Muscle layer of duodenum (tissue), 2 donors: ENCODE measurements at regions not wholly inside any gene's neighbourhood (a gene's known extent, or its start where the extent isn't known, plus 50 kb on each side); places are given as distances from the start of the nearest gene placed in this dataset.

Experiments
- H3K27ac ChIP-seq: one replicate; pipeline ENCODE4 v1.7.0; 2013; ENCODE audit warnings: mild to moderate bottlenecking, low read length
- H3K27me3 ChIP-seq: one replicate; pipeline ENCODE4 v1.7.0; 2013; ENCODE audit warnings: low read depth, mild to moderate bottlenecking, control low read depth, low read length
- H3K36me3 ChIP-seq, 2 donors: one replicate each; pipeline ENCODE4 v1.7.0; 2013; ENCODE audit warnings: low read length in 2 of 2, control low read depth in 1 of 2, mild to moderate bottlenecking in 1 of 2; ENCODE audit not compliant: insufficient read depth in 2 of 2, control insufficient read depth in 1 of 2
- H3K4me1 ChIP-seq, 2 donors: one replicate each; pipeline ENCODE4 v1.7.0; 2013; ENCODE audit warnings: low read length in 2 of 2, mild to moderate bottlenecking in 2 of 2, control low read depth in 1 of 2, moderate library complexity in 1 of 2; ENCODE audit not compliant: insufficient read depth in 2 of 2, control insufficient read depth in 1 of 2
- H3K4me3 ChIP-seq, 2 donors: one replicate each; pipeline ENCODE4 v1.7.0; 2013; ENCODE audit warnings: low read length in 2 of 2, low read depth in 1 of 2, mild to moderate bottlenecking in 1 of 2
- H3K9me3 ChIP-seq, 2 donors: one replicate each; pipeline ENCODE4 v1.7.0; 2013; ENCODE audit warnings: low read length in 2 of 2, control low read depth in 1 of 2, mild to moderate bottlenecking in 1 of 2; ENCODE audit not compliant: control insufficient read depth in 1 of 2
- donor health status: healthy.

DNA sequence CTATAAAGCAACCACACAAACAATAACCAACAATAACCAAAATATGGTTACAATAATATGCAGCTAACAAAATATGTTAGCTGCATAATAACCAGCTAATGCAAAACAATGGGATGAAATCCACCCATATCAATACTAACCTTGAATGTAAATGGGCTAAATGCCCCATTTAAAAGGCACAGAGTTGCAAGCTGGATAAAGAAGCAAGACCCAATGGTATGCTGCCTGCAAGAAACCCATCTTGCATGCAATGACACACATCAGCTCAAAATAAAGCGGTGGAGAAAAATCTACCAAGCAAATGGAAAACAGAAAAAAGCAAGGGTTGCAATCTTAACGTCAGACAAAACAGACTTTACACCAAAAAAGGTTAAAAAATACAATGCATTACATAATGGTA lies 316.5 kb upstream of the NR5A2 start:
- Histone ChIP-seq H3K27me3 (no peaks in the 10 kb centered on the region), H3K4me1 (no peaks in the 10 kb centered on the region), H3K27ac (no peak overlapping the region), H3K9me3 (peaks cover 0 to 5% of the 10 kb centered on the region in 2 donors), H3K4me3 (no peak overlapping the region), H3K36me3 (no peaks in the 10 kb centered on the region)

DNA sequence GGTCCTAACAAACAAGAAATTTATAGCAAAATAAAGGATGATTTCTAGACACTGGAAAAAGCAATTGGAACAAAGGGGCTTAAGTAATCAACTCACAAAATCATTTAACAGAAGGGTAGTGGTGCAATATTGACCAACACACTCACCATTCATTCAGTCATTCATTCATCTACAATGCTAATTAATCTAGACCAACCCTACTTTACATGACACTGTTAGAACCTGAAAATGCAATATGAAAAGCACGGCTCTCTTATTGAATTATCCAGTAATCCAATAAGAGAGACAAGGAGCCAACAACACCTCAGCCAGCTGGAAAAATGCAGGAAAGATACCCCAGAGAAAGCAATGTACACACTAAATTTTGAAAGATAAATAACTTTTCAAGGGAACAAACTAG lies 310.8 kb upstream of the NR5A2 start:
- Histone ChIP-seq H3K27me3 (no peaks in the 10 kb centered on the region), H3K27ac (no peak overlapping the region), H3K9me3 (peaks cover 0 to 2% of the 10 kb centered on the region in 2 donors), H3K4me1 (no peaks in the 10 kb centered on the region), H3K4me3 (no peak overlapping the region), H3K36me3 (no peaks in the 10 kb centered on the region)

DNA sequence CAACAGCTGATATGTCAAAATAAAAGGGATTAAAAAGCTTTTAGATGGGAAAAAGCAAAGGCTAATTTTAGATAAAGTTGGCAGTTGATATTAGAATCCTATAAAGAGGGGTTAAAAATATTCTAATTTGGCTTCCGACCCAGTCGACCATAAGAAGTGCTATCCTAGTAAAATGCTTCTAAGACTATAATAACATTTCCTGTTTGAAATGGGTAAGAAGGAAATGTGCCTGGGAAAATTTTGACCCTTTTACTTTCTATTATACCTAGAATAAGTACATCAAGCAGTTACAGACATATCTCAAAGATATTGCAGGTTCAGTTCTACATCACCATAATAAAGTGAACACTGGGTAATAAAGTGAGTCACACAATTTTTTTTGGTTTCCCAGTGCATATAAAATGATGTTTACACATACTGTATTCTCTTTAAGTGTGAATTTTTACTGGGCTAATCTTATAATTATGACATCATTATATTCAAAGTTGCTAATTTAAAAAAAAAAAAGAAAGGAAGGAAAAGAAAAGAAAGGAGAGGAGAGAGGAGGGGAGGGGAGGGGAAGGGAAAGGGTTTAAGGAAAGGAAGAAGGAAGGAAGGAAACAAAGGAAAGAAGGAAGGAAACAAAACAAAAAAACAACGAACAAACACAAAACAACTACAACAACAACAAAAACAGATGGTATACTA lies 308.2 kb upstream of the NR5A2 start:
- no peaks in the 10 kb centered on the region for H3K27me3 ChIP-seq

DNA sequence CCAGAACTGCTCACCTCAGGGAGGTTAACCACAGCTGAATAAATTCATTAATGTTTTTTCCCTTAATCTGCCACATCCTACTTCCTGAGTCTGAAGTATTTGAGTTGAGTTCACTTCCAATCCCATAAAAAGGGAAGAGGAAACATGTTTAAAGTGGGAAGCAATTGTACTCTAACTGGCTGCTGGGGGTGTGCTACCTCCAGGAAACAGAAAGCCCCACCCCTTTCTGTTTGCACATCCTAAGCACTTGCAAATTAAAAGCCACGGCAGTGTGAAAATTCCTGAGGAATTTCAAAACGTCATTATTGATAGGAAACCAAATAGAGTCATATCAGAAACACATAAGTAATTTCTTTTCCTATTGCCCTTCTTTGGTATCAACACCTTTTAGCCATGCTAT lies 307.0 kb upstream of the NR5A2 start:
- Histone ChIP-seq H3K4me3 (no peak overlapping the region), H3K27ac (no peak overlapping the region), H3K36me3 (no peaks in the 10 kb centered on the region), H3K9me3 (no peaks in the 10 kb centered on the region), H3K4me1 (no peaks in the 10 kb centered on the region), H3K27me3 (no peaks in the 10 kb centered on the region)

More for the DNA sequence above, 308.2 kb upstream of the NR5A2 start:
- Histone ChIP-seq H3K4me3 (no peak overlapping the region), H3K9me3 (no peaks in the 10 kb centered on the region), H3K4me1 (no peaks in the 10 kb centered on the region), H3K27ac (no peak overlapping the region), H3K36me3 (no peaks in the 10 kb centered on the region)

DNA sequence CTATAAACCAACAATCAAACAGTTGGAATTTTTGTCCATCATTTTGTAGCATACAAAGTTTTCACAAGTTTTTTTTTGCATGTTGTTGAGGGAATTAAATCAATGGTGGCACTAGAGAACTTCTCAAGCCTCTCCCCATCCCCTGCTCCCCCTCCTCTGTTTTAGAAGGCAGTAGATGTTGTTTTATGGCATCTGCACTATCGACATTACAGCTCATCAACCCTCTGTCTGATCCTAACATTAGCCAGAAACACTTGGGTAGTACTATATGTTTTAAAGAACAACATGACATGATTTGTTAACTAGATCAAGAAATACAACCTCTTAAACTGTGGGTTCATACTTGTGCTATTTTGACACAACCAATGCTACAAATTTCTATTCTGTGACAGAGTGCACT lies 306.5 kb upstream of the NR5A2 start:
- H3K9me3 ChIP-seq = no peaks in the 10 kb centered on the region
- H3K4me3 ChIP-seq = no peak overlapping the region
- H3K4me1 ChIP-seq = no peaks in the 10 kb centered on the region
- H3K27ac ChIP-seq = no peak overlapping the region
- no peaks in the 10 kb centered on the region for H3K36me3 ChIP-seq
- no peaks in the 10 kb centered on the region for H3K27me3 ChIP-seq

DNA sequence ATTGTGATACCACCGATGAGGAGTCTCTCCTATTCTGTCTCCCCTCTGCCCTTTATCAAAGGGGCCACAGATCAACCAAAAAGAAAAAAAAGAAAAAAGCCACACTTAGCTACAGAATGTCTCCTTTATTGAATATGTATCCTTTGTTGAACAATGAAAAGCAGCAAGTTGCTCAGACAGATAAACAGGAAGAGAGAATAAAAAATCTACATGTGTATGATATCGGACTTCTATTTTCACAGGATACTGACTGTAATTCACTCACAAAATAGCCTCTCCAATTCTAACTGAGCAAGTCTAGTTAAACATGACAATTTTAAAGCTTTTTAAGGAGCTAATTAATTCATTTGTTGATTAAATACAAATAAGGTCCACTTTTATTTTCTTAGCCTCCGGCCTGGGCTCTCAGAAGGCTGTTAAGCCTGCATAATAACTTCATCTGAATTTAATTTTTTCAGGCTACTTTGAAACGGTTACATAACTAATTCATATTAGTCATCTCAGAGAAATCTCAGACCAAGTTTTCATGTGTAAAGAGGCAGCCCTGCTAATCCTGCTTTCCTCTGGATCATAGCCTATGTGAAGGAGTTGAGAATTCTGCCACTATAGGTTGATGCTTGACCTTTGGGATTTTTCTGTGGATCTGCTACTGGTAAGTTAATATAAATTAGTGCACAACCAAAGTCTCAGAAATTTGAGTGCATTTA lies 304.1 kb upstream of the NR5A2 start:
- Histone ChIP-seq H3K27me3 (no peaks in the 10 kb centered on the region), H3K36me3 (no peaks in the 10 kb centered on the region), H3K27ac (no peak overlapping the region), H3K4me1 (no peaks in the 10 kb centered on the region), H3K9me3 (no peaks in the 10 kb centered on the region), H3K4me3 (no peak overlapping the region)

DNA sequence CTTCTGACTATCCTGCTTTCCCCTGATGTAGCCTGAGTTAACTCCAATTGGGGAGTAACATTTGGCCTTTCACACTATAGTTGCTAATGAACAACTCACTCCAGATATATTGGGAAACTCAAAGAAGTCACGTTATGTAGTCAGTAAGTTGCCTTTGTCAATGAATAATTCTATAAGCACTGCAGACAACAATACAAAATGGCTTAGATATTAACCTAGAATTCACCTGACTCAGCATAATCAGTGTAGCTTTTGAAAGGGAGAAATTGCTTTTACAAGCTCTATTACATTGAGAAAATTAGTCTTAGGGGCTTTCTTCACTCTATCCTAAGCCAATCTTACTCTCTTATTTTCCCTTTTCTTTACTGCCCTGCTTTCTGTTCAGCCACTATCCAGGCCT lies 303.5 kb upstream of the NR5A2 start:
- H3K9me3 ChIP-seq = no peaks in the 10 kb centered on the region
- no peak overlapping the region for H3K27ac ChIP-seq
- no peak overlapping the region for H3K4me3 ChIP-seq
- no peaks in the 10 kb centered on the region for H3K36me3 ChIP-seq
- no peaks in the 10 kb centered on the region for H3K4me1 ChIP-seq
- no peaks in the 10 kb centered on the region for H3K27me3 ChIP-seq

DNA sequence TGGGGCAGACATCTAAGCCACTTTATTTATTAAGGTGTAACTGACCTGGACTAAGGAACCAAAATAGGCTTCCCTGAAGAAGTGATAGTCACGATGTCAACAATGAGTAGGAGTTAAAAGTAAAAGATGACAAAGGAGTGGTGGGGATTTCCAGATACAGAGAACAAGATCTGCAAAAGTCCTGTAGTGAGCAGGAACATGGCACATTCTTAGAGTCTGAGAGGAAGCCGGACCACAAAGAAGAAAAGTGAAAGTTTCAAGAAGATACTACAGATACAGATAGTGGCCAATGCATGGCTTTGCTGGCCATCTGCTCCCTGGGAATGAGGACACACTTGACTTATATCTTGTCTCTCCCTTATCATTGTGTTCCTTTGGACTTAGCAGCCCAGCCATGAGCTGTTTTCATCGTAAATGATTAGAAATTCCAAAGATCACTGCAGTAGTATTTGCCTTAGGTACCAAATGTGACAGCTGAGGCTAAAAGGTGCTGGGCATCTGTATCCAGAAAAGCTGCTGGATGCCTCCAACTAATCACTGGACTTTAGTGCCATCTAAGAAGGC lies 302.4 kb upstream of the NR5A2 start:
- no peaks in the 10 kb centered on the region for H3K36me3 ChIP-seq
- no peaks in the 10 kb centered on the region for H3K4me1 ChIP-seq
- no peaks in the 10 kb centered on the region for H3K9me3 ChIP-seq
- H3K27me3 ChIP-seq = no peaks in the 10 kb centered on the region
- no peak overlapping the region for H3K4me3 ChIP-seq
- no peak overlapping the region for H3K27ac ChIP-seq

DNA sequence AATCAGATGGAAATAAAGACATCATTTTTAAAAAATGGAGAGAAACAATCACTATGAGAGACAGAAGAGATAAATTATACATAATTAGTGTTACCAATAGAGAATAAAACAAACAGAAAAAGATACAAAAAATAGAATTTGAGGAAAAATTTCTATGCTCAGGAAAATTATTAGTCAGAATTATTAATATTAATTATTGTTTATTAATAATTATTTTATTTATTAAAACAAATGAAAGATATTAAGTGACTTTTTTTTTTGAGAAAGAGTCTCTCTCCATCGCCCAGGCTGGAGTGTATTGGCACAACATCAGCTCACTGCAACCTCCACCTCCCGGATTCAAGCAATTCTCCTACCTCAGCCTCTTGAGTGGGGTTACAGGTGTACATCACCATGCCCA lies 299.8 kb upstream of the NR5A2 start:
- H3K9me3 ChIP-seq = no peaks in the 10 kb centered on the region
- no peak overlapping the region for H3K4me3 ChIP-seq
- H3K27ac ChIP-seq = no peak overlapping the region
- no peaks in the 10 kb centered on the region for H3K36me3 ChIP-seq
- H3K4me1 ChIP-seq = no peaks in the 10 kb centered on the region
- H3K27me3 ChIP-seq = no peaks in the 10 kb centered on the region

DNA sequence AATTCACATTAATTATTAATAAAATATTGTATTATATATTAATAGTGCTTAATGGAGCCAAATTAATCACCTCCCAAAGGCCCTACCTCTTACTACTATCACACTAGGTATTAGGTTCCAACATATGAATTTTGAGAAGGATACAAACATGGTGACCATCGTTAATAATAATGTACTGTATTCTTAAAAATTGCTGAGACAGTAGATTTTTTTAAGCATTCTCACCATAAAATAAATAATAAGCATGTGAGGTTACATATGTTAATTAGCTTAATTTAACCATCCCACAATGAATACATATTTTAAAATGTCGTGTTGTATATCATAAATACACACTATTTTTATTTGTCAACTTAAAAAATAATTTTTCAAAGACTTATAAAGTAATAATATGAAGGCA lies 299.2 kb upstream of the NR5A2 start:
- H3K36me3 ChIP-seq = no peaks in the 10 kb centered on the region
- no peak overlapping the region for H3K27ac ChIP-seq
- no peaks in the 10 kb centered on the region for H3K27me3 ChIP-seq
- H3K9me3 ChIP-seq = no peaks in the 10 kb centered on the region
- H3K4me3 ChIP-seq = no peak overlapping the region
- H3K4me1 ChIP-seq = no peaks in the 10 kb centered on the region

DNA sequence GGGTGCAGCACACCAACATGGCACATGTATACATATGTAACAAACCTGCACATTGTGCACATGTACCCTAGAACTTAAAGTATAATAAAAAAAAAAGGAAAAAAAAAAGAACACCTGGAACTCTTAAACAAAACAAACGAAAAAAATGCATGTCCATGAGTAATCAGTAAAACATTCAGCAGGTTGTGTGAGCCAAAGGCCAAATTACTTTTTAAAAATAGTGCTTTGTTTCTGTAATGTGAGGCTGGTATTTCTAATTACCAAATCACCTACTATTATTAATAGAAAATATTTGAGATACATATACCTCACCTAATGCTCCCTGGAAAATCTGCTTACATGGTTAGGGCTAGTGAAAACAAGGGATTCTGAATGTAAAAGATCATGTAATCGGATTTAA lies 294.4 kb upstream of the NR5A2 start:
- H3K36me3 ChIP-seq = no peaks in the 10 kb centered on the region
- H3K4me3 ChIP-seq = no peak overlapping the region
- H3K9me3 ChIP-seq = no peaks in the 10 kb centered on the region
- H3K27ac ChIP-seq = no peak overlapping the region
- no peaks in the 10 kb centered on the region for H3K27me3 ChIP-seq
- H3K4me1 ChIP-seq = no peaks in the 10 kb centered on the region
